ENCODE measurements at regions not wholly inside any gene's neighbourhood (a gene's known extent, or its start where the extent isn't known, plus 50 kb on each side); places are given as distances from the start of the nearest gene placed in this dataset.

GRCh38 chr1:37423810-37424209, 50.6 kb upstream of the ZC3H12A start:
- TF ChIP-seq CTCF (IDR thresholded peaks at IDR 0.05) (no peak), TCF7L2 (IDR thresholded peaks at IDR 0.05; ENCODE audit: low read depth, low read length) (no peak), REST (IDR thresholded peaks at IDR 0.05; ENCODE audit: insufficient read depth in 1 of 2, low read depth in 2 of 2, low read length in 1 of 2) (no peak)
